Activated gamma-delta T cell treated with Interleukin-2 at 50 U/mL for 16 hours (primary cell): ENCODE measurements at regions not wholly inside any gene's neighbourhood (a gene's known extent, or its start where the extent isn't known, plus 50 kb on each side); places are given as distances from the start of the nearest gene placed in this dataset.

Experiments
- DNase-seq: peaks from one replicate; pipeline ENCODE4 v3.0.0-alpha.2; 2020

GRCh38 chr10:75294031-75294437, 58.3 kb upstream of the COMTD1 start:
- DNase-seq, result no peak

GRCh38 chr10:75293446-75293820, 57.7 kb upstream of the COMTD1 start:
- no peak for DNase-seq

- DNase-seq, result no peak
Measured at GRCh38 chr10:75292794-75293445, 57.2 kb upstream of the COMTD1 start.

GRCh38 chr10:75291805-75292204, 56.0 kb upstream of the COMTD1 start:
- DNase-seq, result no peak

GRCh38 chr10:75288140-75288711, 52.5 kb upstream of the COMTD1 start:
- no peak for DNase-seq

GRCh38 chr10:75287697-75288096, 51.9 kb upstream of the COMTD1 start:
- no peak for DNase-seq

GRCh38 chr10:75286901-75287300, 51.1 kb upstream of the COMTD1 start:
- DNase-seq, result no peak
